ENCODE measurements at regions not wholly inside any gene's neighbourhood (a gene's known extent, or its start where the extent isn't known, plus 50 kb on each side); places are given as distances from the start of the nearest gene placed in this dataset.
"Not testable (repeated sequence)": the region's sequence is repeated elsewhere in the genome, so short reads cannot be mapped to it uniquely, and the experiment has no call there.

DNA sequence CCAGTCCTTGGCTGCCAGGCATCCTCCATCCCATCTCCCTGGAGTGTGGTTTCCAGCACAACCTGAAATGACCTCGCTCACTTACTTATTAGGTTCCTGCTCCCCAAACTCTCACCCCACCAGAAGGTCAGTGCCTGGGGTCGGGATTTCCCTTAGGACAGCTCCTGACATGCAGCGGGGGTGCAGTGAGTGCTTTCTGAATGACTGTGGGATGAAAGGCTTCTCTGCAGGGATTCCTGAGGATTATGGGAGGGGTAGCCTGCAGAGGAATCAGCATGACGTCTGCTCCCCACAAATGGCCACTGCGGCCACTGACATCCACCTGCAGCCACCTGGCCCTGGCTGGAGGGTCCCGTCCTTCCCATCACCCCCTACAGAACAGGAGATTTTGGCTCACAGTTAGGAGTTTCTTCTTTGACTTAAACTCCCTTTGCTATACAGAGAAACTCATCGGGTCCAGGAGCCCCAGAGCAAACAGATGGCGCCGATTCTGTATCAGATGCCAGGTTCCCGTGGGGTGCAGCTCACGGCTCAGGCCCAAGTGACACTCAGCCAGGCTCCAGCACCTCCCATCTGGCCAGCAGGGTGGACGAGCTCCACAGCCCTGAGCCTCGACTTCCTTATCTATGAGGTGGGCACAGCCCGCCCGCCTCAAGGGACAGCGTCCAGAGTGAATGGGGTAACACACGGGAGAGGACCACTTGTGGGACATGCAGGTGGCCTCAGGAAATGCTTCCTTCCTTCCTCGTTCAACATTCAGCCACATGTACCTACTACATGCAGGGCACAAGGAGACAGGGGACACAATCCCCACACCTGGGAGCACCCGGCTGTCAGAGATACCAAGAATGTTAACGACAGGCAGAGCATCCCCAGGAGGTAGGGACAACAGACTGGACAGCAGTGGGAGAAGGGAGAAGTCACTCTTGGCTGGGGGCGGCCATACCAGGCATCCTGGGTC lies 69.8 kb downstream of the RMI2 start:
- DNase-seq (ENCODE audit: low read depth, low spot score): no peak

- no peak for DNase-seq (ENCODE audit: low read depth, low spot score)
Observed at GRCh38 chr16:11416228-11417001, 71.2 kb downstream of the RMI2 start.

DNA sequence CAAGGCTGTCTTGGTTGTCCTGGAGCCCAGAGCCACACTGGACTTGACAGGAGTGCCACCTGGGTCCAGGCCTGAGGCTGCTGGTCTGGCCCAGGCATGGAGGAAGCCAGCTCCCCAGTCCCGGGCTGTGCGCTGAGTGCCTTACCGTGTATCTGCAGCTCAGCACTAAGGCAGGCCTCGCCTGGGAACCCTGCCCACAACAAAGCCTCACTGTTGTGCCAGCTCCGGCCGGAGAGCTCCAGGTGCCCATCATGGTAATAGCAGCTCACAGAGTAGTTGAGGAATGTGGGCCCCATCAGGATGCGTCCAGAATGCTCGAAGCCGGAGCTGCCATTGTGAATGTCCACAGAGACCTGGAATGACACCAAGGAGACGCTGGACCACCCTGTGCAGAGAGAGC lies 72.2 kb downstream of the RMI2 start:
- DNase-seq (ENCODE audit: low read depth, low spot score): no peak

DNA sequence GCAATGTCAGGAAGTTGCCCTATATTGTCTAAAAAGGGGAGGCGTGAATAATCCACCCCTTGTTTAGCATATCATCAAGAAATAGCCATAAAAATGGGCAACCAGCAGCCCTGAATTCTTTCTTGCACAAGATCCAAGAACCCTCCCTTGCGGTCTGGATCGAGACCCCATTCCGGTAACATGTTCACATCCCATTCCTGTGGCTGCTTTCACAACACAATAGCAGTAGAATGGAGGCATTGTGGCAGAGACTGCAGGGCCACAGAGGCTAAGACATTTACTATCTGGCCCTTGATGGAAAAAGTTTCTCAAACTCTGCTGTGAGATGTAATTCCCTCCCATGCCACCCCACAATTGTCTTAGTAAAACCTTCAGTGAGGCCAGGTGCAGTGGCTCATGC lies 73.2 kb downstream of the RMI2 start:
- no peak for DNase-seq (ENCODE audit: low read depth, low spot score)

- DNase-seq (ENCODE audit: low read depth, low spot score): not testable (repeated sequence)
Observed at GRCh38 chr16:11420067-11420466, 74.8 kb downstream of the RMI2 start.

GRCh38 chr16:11420895-11421294 lies 75.6 kb downstream of the RMI2 start:
- DNase-seq (ENCODE audit: low read depth, low spot score): no peak

DNA sequence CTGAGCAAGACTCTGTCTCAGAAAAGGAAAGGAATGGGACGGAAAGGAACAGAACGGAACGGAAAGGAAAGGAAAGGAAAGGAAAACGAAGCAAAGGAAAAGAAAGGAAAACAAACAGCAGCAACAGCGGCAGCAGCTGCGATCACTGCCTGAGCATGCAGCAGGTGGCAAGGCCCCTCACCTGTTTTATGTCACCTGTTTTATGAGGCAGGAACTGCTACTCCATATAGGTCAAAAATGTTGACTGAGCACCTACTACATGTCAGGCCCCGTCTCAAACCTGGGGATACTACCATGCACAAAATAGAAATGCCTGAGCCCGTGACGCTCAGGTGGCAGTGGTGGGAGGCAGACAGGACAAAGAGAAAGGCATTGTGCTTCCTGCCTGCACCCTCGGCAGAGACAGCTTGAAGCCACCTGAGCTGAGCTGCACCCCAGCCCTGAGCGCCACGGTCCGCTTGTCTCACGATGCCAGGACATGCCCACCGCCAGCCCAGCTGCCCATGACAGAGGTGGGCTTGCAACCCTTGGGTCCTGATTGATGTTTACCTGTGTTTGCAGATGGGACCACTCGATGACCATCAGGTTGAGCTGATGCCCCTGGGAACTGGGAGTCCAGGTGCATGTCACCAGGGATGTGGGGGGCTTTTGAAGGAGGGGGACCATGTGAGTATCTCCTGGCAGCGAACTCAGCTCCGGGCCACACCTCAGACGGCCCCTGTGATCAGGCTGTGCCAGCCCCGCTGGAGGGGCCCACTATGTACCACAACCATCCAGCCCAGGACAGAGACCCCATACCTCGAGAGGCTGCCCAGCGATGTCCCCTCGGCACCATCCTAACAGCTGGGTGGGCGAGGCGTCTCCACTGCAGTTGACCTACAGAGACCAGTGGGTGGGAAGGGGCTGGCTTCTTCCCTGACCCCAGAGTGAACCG lies 77.4 kb downstream of the RMI2 start:
- DNase-seq (ENCODE audit: low read depth, low spot score): no peak

GRCh38 chr16:11423315-11424117 lies 78.3 kb downstream of the RMI2 start:
- DNase-seq (ENCODE audit: low read depth, low spot score): no peak

DNA sequence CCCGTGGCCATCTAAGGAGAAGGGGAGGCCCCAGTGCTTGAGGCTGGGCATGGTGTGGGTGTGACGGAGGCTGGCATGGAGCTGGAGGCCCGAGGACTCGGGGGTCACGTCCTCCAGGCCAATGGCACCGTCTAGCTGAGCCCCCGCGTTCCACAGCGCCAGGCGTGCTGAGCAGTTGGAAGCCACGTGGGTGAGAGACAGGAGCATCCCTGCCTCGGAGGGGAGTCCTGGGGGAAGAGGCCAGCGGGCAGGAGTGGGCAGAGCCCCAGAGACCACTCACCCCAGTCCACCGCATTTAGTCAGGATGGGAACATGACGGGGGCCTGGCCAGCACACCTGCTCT lies 78.8 kb downstream of the RMI2 start:
- no peak for DNase-seq (ENCODE audit: low read depth, low spot score)

DNA sequence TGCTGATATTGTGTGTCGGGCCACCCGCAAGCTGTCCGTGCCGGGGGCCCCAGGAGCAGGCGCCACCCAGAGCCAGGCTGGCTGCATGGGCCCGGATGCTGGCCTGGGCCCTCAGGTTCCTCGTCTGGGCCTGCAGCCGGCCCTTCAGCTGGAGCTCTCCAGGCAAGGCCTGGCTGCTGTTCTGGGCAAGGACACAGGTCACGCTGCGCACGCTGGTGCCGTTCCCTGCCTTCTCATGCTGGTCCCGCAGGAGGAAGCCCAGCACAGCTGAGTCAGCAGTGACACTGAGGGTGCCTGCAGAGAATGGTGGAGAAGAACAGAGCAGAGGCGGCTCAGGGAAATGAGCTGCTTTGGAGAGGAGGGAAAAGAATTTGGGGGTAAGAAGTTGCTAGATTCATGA lies 79.9 kb downstream of the RMI2 start:
- DNase-seq (ENCODE audit: low read depth, low spot score): no peak

DNA sequence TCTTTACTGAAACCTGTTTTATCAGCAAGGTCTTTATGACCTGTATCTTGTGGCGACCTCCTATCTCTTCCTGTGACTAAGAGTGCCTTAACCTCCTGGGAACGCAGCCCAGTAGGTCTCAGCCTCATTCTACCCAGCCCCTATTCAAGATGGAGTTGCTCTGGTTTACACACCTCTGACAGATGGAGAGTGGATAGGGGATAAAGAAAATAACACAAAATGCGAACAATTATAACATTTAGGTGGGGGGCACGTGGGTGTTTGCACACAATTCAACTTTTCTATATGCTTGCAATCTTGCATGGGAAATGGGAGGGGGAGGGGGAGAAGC lies 83.3 kb downstream of the RMI2 start:
- no peak for DNase-seq (ENCODE audit: low read depth, low spot score)

DNA sequence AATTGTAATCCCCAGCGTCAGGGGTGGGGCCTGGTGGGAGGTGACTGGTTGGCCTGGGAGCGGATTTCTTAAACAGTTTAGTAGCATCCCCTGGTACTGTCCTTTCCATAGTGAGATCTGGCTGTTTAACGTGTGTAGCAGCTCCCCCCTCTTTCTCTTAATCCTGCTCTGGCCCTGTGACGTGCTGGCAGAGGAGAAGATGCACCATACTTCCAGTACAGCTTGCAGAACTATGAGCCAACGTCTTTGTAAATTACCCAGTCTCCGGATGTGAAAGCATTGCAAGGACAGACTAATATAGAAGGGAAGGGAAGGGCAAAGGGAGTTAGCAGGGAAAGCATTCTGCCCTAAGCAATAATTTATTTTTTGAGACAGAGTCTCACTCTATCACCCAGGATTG lies 83.9 kb downstream of the RMI2 start:
- no peak for DNase-seq (ENCODE audit: low read depth, low spot score)

GRCh38 chr16:11429823-11430222 lies 84.6 kb downstream of the RMI2 start:
- no peak for DNase-seq (ENCODE audit: low read depth, low spot score)

- DNase-seq (ENCODE audit: low read depth, low spot score): no peak
Observed at GRCh38 chr16:11430601-11431317, 85.5 kb downstream of the RMI2 start.

DNA sequence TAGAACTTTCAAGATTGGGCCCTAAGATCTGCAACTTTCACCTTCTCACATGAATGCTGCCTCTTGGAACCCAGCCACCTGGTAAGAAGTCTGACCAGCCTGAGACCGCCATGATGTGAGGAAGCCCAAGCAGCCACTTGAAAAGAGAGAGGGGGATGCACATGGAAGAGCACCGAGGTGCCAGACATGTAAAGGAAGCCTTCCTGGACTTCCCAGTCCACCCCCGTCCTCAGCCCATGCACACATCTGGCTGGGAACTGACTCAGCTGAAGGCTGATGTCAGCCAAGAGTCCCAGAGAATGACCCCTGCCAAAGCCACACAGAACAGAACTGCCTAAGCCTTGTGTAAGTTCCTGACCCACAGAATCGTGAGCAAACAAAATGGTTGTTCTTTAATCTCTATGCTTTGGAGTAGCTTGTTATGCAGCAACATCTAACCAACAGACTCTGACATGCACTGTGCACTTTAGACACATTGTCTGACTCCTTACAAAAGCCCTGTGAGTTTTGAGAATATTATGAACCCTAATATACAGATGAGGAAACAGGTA lies 86.7 kb downstream of the RMI2 start:
- no peak for DNase-seq (ENCODE audit: low read depth, low spot score)

DNA sequence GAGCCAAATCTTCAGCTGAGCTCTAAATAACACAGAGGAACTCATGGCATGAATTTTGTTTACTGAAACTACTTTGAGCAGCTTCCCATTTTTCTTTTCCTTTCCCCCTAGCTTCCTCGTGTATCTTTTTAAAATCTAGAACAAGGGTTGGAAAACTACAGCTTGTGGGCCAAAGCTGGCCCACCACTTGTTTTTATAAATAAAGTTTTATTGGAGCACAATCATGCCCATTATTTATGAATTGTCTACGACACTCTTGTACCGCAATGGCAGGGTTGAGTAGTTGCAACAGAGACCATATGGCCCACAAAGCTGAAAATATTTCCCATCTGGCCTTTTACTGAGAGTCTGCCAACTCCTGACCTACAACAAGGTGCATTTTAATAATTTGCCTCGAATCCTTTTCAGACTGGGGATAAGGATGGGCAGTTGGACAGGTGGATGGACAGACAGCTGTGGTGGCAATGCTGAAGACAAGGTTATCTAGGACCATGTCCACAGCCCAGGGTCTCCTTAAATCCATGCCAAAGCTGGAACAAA lies 87.7 kb downstream of the RMI2 start:
- DNase-seq (ENCODE audit: low read depth, low spot score): no peak

GRCh38 chr16:11435576-11435975 lies 90.3 kb downstream of the RMI2 start:
- DNase-seq (ENCODE audit: low read depth, low spot score): no peak

DNA sequence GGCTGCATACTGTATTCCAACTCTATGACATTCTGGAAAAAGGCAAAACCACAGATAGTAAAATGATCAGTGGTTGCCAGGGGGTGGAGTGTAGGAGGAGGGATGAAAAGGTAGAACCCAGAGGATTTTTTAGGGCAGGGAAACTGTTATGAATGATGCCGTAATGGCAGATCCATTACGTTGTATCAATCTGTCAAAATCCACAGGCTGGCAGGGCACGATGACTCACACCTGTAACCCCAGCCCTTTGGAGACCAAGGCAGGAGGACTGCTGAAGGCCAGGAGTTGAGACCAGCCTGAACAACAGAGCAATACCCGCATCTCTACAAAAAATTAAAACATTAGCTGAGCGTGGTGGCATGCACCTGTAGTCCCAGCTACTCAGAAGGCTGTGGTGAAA lies 91.8 kb downstream of the RMI2 start:
- no peak for DNase-seq (ENCODE audit: low read depth, low spot score)

DNA sequence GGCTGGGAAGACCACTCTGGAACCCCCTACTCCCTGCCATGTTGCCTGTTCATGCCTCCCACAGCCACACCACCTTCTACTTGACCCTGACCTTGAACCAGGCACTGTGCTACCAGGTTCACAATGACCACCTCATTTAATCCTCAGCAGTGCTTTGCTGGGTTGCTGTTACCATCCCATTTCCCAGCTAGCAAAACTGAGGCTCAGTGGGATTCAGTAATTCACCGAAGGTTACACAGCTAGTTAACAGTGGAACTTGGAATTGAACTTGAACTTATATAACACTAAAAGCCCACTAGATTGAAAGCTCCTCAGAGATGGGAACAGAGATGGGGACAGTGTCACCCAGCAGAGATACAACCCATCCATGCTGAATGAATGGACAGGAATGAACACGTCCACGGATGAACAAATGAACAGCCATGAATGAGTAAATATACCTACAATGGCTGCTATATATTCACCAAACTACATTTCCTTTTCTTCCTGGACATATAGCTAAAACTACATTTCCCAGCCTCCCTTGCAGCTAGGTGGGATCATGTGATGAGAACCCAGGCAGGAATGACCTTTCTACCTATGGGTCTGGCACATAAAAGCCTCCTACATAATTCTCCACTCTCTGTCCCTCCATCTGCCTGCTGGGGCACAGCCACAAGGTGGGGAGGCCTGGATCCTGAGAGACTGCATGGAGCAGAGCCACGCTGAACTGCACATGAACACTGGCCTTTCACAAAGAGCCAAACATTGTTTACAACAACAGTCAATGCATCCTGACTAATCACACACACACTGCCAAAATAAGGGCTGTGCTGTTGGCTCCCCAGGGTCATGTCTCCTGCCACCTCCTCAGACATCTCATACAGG lies 94.8 kb downstream of the RMI2 start:
- no peak for DNase-seq (ENCODE audit: low read depth, low spot score)
